GM23338 (cell line): ENCODE measurements at regions not wholly inside any gene's neighbourhood (a gene's known extent, or its start where the extent isn't known, plus 50 kb on each side); places are given as distances from the start of the nearest gene placed in this dataset.

ENCODE experiments used
- ATAC-seq: fragments of 200-7000 bp; cut with Tn5 transposase; 3 replicates; pipeline ENCODE4 v1.9.1; 2020
- DNase-seq: peaks from one replicate; pipeline ENCODE4 v3.0.0-alpha.2; 2015; ENCODE audit warnings: low spot score
- H2AFZ ChIP-seq: fragments of 200-600 bp; sonication (generic); 2 replicates; pipeline ENCODE4 v1.8.0; 2016; ENCODE audit warnings: antibody characterized with exemption, mild to moderate bottlenecking, moderate library complexity
- H3F3A ChIP-seq: fragments of 200-600 bp; sonication (generic); replicated peaks from 2 replicates; pipeline ENCODE4 v1.8.0; 2017; ENCODE audit warnings: antibody characterized with exemption, mixed run types, low read depth
- H3K27ac ChIP-seq: fragments of 200-600 bp; sonication (generic); 2 replicates; pipeline ENCODE4 v1.6.1; 2016; ENCODE audit warnings: low read depth
- H3K27me3 ChIP-seq: fragments of 200-600 bp; sonication (generic); 2 replicates; pipeline ENCODE4 v1.8.0; 2016; ENCODE audit warnings: mild to moderate bottlenecking, mixed run types, moderate library complexity; ENCODE audit not compliant: insufficient read depth
- H3K36me3 ChIP-seq: fragments of 200-600 bp; sonication (generic); 2 replicates; pipeline ENCODE4 v1.8.0; 2016; ENCODE audit warnings: mild to moderate bottlenecking; ENCODE audit not compliant: insufficient read depth
- H3K4me1 ChIP-seq: fragments of 200-600 bp; sonication (generic); 2 replicates; pipeline ENCODE4 v1.8.0; 2016; ENCODE audit warnings: mild to moderate bottlenecking, moderate library complexity; ENCODE audit not compliant: insufficient read depth
- H3K4me2 ChIP-seq: fragments of 200-600 bp; sonication (generic); 2 replicates; pipeline ENCODE4 v1.7.1; 2017; ENCODE audit warnings: mixed run types
- H3K4me3 ChIP-seq: fragments of 200-600 bp; sonication (generic); 2 replicates; pipeline ENCODE4 v1.6.1; 2016; ENCODE audit warnings: mixed run types
- H3K79me2 ChIP-seq: fragments of 200-600 bp; sonication (generic); replicated peaks from 2 replicates; pipeline ENCODE4 v1.8.0; 2017; ENCODE audit warnings: mild to moderate bottlenecking; ENCODE audit not compliant: insufficient read depth
- H3K9me2 ChIP-seq: fragments of 200-600 bp; sonication (generic); 2 replicates; pipeline ENCODE4 v1.8.0; 2017; ENCODE audit not compliant: insufficient read depth
- H4K20me1 ChIP-seq: fragments of 200-600 bp; sonication (generic); replicated peaks from 2 replicates; pipeline ENCODE4 v1.8.0; 2017; ENCODE audit warnings: mild to moderate bottlenecking; ENCODE audit not compliant: insufficient read depth
- H3K27ac Mint-ChIP-seq: 2 replicates; pipeline ENCODE4 v1.8.0; 2020; ENCODE audit warnings: inconsistent platforms, mild to moderate bottlenecking, moderate library complexity, mixed read lengths
- H3K27me3 Mint-ChIP-seq: 3 replicates; pipeline ENCODE4 v1.8.0; 2022; ENCODE audit warnings: low read depth, mild to moderate bottlenecking, moderate library complexity, mixed read lengths, inconsistent platforms; ENCODE audit not compliant: insufficient read depth, poor library complexity
- H3K36me3 Mint-ChIP-seq: 3 replicates; pipeline ENCODE4 v1.8.0; 2021; ENCODE audit warnings: low read depth, mild to moderate bottlenecking, inconsistent platforms, moderate library complexity, mixed read lengths
- H3K4me1 Mint-ChIP-seq: 3 replicates; pipeline ENCODE4 v1.8.0; 2020; ENCODE audit warnings: mild to moderate bottlenecking, inconsistent platforms, mixed read lengths
- H3K4me3 Mint-ChIP-seq: 3 replicates; pipeline ENCODE4 v1.8.0; 2021; ENCODE audit warnings: moderate library complexity, mild to moderate bottlenecking, inconsistent platforms, mixed read lengths
- H3K9me3 Mint-ChIP-seq: 3 replicates; pipeline ENCODE4 v1.8.0; 2020; ENCODE audit warnings: moderate library complexity, mild to moderate bottlenecking, inconsistent platforms, mixed read lengths
- EZH2 ChIP-seq: fragments of 200-600 bp; sonication (generic); IDR thresholded peaks from one replicate; pipeline ENCODE4 v1.8.0; 2017; ENCODE audit warnings: antibody characterized with exemption, mild to moderate bottlenecking, low read depth; ENCODE audit not compliant: unreplicated experiment
- EZH2phosphoT487 ChIP-seq: fragments of 200-600 bp; sonication (generic); IDR thresholded peaks from one replicate; pipeline ENCODE4 v1.8.1; 2018; ENCODE audit warnings: antibody characterized with exemption; ENCODE audit not compliant: unreplicated experiment
- JUNB ChIP-seq: IDR thresholded peaks from one replicate; pipeline ENCODE4 v1.6.1; 2016; ENCODE audit warnings: antibody characterized with exemption; ENCODE audit not compliant: unreplicated experiment
- NANOG ChIP-seq: IDR thresholded peaks from 2 replicates; pipeline ENCODE4 v1.6.1; 2016; ENCODE audit warnings: antibody characterized with exemption, borderline replicate concordance
- ZNF331 ChIP-seq: fragments of 250-450 bp; sonication (Bioruptor Pico); IDR thresholded peaks from 2 replicates; pipeline ENCODE4 v1.5.0; 2020; ENCODE audit warnings: low read depth, mild to moderate bottlenecking, moderate library complexity
- TF ChIP-seq, protein P1 (sequence below), 2 experiments: fragments of 200-600 bp in 1 of 2; sonication (generic) in 1 of 2; conservative IDR thresholded peaks; 2 replicates each; pipeline versions ENCODE4 v1.5.1 to v1.6.1; 2016 to 2017; ENCODE audit warnings: antibody characterized with exemption in 2 of 2, low read depth in 2 of 2, mild to moderate bottlenecking in 2 of 2, moderate library complexity in 1 of 2
- TF ChIP-seq, protein P2 (sequence below): IDR thresholded peaks from 2 replicates; pipeline ENCODE4 v1.6.1; 2016; ENCODE audit warnings: antibody characterized with exemption

DNA sequence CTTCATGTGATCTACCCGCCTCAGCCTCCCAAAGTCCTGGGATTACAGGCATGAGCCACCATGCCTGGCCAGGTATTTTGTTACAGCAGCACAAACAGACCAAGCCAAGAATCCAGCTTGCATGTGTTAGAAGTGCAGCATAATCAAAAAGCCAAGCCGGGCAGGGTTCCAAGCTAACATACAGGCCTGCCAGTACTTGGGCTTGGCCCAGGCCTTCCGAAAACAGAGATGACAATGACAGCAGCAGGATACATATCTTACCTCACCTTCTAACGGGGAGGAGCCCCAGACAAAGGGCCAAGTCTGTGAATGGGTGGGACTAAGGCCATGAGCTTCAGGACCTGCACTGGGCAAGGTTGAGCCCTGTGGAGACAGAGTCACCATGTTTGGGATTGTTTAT lies 91.4 kb upstream of the ZNF462 start:
- no peak for ATAC-seq
- Mint-ChIP-seq H3K27me3 (no peaks in the 10 kb centered on the region), H3K9me3 (no peaks in the 10 kb centered on the region), H3K4me3 (no peak overlapping the region), H3K27ac (no peak overlapping the region), H3K4me1 (no peaks in the 10 kb centered on the region), H3K36me3 (no peaks in the 10 kb centered on the region)
- Histone ChIP-seq H2AFZ (no peak overlapping the region), H3F3A (no peaks in the 10 kb centered on the region), H3K9me2 (peaks cover 13% of the 10 kb centered on the region), H4K20me1 (no peaks in the 10 kb centered on the region), H3K27me3 (no peaks in the 10 kb centered on the region), H3K4me1 (no peaks in the 10 kb centered on the region), H3K4me2 (no peak overlapping the region), H3K27ac (no peak overlapping the region), H3K36me3 (no peaks in the 10 kb centered on the region), H3K4me3 (no peak overlapping the region), H3K79me2 (no peaks in the 10 kb centered on the region)
- TF ChIP-seq, protein P1, sequence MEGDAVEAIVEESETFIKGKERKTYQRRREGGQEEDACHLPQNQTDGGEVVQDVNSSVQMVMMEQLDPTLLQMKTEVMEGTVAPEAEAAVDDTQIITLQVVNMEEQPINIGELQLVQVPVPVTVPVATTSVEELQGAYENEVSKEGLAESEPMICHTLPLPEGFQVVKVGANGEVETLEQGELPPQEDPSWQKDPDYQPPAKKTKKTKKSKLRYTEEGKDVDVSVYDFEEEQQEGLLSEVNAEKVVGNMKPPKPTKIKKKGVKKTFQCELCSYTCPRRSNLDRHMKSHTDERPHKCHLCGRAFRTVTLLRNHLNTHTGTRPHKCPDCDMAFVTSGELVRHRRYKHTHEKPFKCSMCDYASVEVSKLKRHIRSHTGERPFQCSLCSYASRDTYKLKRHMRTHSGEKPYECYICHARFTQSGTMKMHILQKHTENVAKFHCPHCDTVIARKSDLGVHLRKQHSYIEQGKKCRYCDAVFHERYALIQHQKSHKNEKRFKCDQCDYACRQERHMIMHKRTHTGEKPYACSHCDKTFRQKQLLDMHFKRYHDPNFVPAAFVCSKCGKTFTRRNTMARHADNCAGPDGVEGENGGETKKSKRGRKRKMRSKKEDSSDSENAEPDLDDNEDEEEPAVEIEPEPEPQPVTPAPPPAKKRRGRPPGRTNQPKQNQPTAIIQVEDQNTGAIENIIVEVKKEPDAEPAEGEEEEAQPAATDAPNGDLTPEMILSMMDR (conservative IDR thresholded peaks at IDR 0.05; ENCODE audit: low read depth in 2 of 2) = no peak
- DNase-seq = no peak

- no peaks in the 10 kb centered on the region for H3K27me3 Mint-ChIP-seq
- H3K36me3 Mint-ChIP-seq = no peaks in the 10 kb centered on the region
- Histone ChIP-seq H4K20me1 (no peaks in the 10 kb centered on the region), H3K36me3 (no peaks in the 10 kb centered on the region), H3K27ac (no peak overlapping the region), H3K79me2 (no peaks in the 10 kb centered on the region), H3K4me3 (no peak overlapping the region), H2AFZ (0 out of 2 replicates have a peak overlapping the region, but pooled peaks have one; percentile 4), H3F3A (no peaks in the 10 kb centered on the region), H3K9me2 (peaks cover 16% of the 10 kb centered on the region), H3K27me3 (no peaks in the 10 kb centered on the region), H3K4me2 (no peak overlapping the region), H3K4me1 (no peaks in the 10 kb centered on the region; the same call in 1 of the 2 replicates)
- DNase-seq = no peak
- no peak overlapping the region for H3K27ac Mint-ChIP-seq
- no peaks in the 10 kb centered on the region for H3K9me3 Mint-ChIP-seq
- TF ChIP-seq ZNF331 (CRISPR knock-in tag) = no peak
- TF ChIP-seq, protein P2, sequence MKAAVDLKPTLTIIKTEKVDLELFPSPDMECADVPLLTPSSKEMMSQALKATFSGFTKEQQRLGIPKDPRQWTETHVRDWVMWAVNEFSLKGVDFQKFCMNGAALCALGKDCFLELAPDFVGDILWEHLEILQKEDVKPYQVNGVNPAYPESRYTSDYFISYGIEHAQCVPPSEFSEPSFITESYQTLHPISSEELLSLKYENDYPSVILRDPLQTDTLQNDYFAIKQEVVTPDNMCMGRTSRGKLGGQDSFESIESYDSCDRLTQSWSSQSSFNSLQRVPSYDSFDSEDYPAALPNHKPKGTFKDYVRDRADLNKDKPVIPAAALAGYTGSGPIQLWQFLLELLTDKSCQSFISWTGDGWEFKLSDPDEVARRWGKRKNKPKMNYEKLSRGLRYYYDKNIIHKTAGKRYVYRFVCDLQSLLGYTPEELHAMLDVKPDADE = no peak
- TF ChIP-seq EZH2 = no peak
- TF ChIP-seq JUNB = no peak
- ATAC-seq = no peak
- H3K4me3 Mint-ChIP-seq = no peak overlapping the region
- no peaks in the 10 kb centered on the region for H3K4me1 Mint-ChIP-seq
Measured at GRCh38 chr9:106772523-106773290, 90.3 kb upstream of the ZNF462 start.

DNA sequence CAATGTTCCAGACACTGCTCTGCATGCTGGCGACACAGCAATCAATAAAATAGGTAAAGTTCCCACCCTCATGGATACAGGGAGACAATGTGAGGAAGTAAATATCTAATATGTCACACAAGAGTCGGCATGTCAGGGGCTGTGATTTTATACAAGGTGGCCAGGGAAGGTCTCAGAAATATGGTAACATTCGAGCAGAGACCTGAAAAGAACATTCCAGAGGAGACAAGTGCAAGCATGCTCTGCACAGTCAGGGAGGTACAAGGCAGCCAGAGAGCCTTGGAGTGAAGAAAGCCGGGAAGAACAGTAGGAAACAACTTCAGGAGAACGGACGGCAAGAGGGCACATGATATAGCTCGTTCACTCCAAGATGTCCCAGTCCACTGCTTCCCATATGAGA lies 89.2 kb upstream of the ZNF462 start:
- Histone ChIP-seq H3K27me3 (no peaks in the 10 kb centered on the region), H3K27ac (no peak overlapping the region), H3K4me2 (no peak overlapping the region), H3K79me2 (no peaks in the 10 kb centered on the region), H3K36me3 (no peaks in the 10 kb centered on the region), H3K4me1 (no peaks in the 10 kb centered on the region; the same call in 1 of the 2 replicates), H3K4me3 (no peak overlapping the region), H2AFZ (no peak overlapping the region), H3K9me2 (peaks cover 11% of the 10 kb centered on the region), H4K20me1 (no peaks in the 10 kb centered on the region), H3F3A (no peaks in the 10 kb centered on the region)
- Mint-ChIP-seq H3K27me3 (no peaks in the 10 kb centered on the region), H3K9me3 (no peaks in the 10 kb centered on the region), H3K4me3 (no peak overlapping the region), H3K27ac (0 out of 2 replicates have a peak overlapping the region, but pooled peaks have one; percentile 12), H3K36me3 (no peaks in the 10 kb centered on the region), H3K4me1 (no peaks in the 10 kb centered on the region)
- TF ChIP-seq NANOG (no peak), EZH2phosphoT487 (no peak)
- no peak for DNase-seq
- ATAC-seq = no peak
